K562 (cell line): ENCODE measurements at regions not wholly inside any gene's neighbourhood (a gene's known extent, or its start where the extent isn't known, plus 50 kb on each side); places are given as distances from the start of the nearest gene placed in this dataset.
A peak's percentile ranks its signal among the peaks of the same experiment; 100 is the strongest.

ENCODE experiments used
- CBX3 ChIP-seq, 2 experiments: IDR thresholded peaks; 1 replicate in 1 of 2; 2 replicates in 1 of 2; pipeline ENCODE4 v1.6.1; 2012; ENCODE audit warnings: inconsistent platforms in 2 of 2, low read length in 2 of 2, borderline replicate concordance in 1 of 2, control low read depth in 1 of 2
- CHD7 ChIP-seq: fragments of 200-600 bp; sonication (generic); IDR thresholded peaks from one replicate; pipeline ENCODE4 v1.6.1; 2012; ENCODE audit warnings: mild to moderate bottlenecking, low read depth, low read length, inconsistent platforms
- ETV5 ChIP-seq: sonication (generic); formaldehyde crosslinking; IDR thresholded peaks from 2 replicates; pipeline ENCODE4 v1.4.0; 2020; ENCODE audit warnings: low read depth, mild to moderate bottlenecking, missing genetic modification reagents
- FOXJ3 ChIP-seq: sonication (generic); formaldehyde crosslinking; IDR thresholded peaks from 2 replicates; pipeline ENCODE4 v1.4.0; 2020; ENCODE audit warnings: mild to moderate bottlenecking, missing genetic modification reagents
- MCM2 ChIP-seq: fragments of 450-650 bp; IDR thresholded peaks from 2 replicates; pipeline ENCODE4 v1.6.1; 2017; ENCODE audit warnings: low read depth, mild to moderate bottlenecking
- MEF2D ChIP-seq: conservative IDR thresholded peaks from 2 replicates; pipeline ENCODE4 v1.6.1; 2016; ENCODE audit warnings: low read depth, missing genetic modification characterization, missing compliant biosample characterization
- MTA3 ChIP-seq: fragments of 450-650 bp; formaldehyde crosslinking; IDR thresholded peaks from 2 replicates; pipeline ENCODE4 v1.6.1; 2017; ENCODE audit warnings: mild to moderate bottlenecking, borderline replicate concordance
- PCBP1 ChIP-seq: fragments of 200-400 bp; formaldehyde crosslinking; IDR thresholded peaks from 2 replicates; pipeline ENCODE4 v1.6.1; 2018; ENCODE audit warnings: mild to moderate bottlenecking, low read depth, low read length; ENCODE audit not compliant: poor library complexity, severe bottlenecking
- POLR2AphosphoS5 ChIP-seq: IDR thresholded peaks from 2 replicates; pipeline ENCODE4 v1.6.1; 2011; ENCODE audit warnings: mild to moderate bottlenecking, low read depth, low read length, moderate library complexity; ENCODE audit not compliant: control insufficient read depth, insufficient read depth
- SIN3B ChIP-seq: fragments of 450-650 bp; IDR thresholded peaks from 2 replicates; pipeline ENCODE4 v1.6.1; 2017; ENCODE audit warnings: low read depth, mild to moderate bottlenecking, moderate library complexity
- SMARCB1 ChIP-seq: IDR thresholded peaks from 2 replicates; pipeline ENCODE4 v1.6.1; 2011; ENCODE audit warnings: improper control_type of control experiment, low read depth; ENCODE audit not compliant: insufficient read length
- ZNF133 ChIP-seq: fragments of 250-450 bp; sonication (Bioruptor Pico); IDR thresholded peaks from 2 replicates; pipeline ENCODE4 v1.4.0; 2020; ENCODE audit warnings: mild to moderate bottlenecking
- ZNF143 ChIP-seq: sonication (generic); formaldehyde crosslinking; IDR thresholded peaks from 2 replicates; pipeline ENCODE4 v1.9.0; 2022; ENCODE audit warnings: mild to moderate bottlenecking, missing genetic modification reagents

GRCh38 chr12:126998747-126999285, 1268.2 kb upstream of the TMEM132C start (continued):
- TF ChIP-seq CHD7 (no peak), SIN3B (no peak), POLR2AphosphoS5 (peak; percentile 81), MTA3 (peak; percentile 92), MCM2 (no peak), FOXJ3 (no peak), ZNF143 (CRISPR knock-in tag) (no peak), ETV5 (CRISPR knock-in tag) (no peak; the same call in 1 of the 2 replicates), ZNF133 (no peak), PCBP1 (no peak), SMARCB1 (no peak), CBX3 (IDR thresholded peaks at IDR 0.05; ENCODE audit: borderline replicate concordance in 1 of 2, low read length in 2 of 2) (peak in 1 of 2 experiments; percentile 99; a peak in 2 of 3 replicates), MEF2D (tag) (peak; percentile 90)
